HG02798 (cell line): ENCODE measurements at regions not wholly inside any gene's neighbourhood (a gene's known extent, or its start where the extent isn't known, plus 50 kb on each side); places are given as distances from the start of the nearest gene placed in this dataset.

Experiments
- ATAC-seq: cut with Tn5 transposase; IDR thresholded peaks from one replicate; pipeline ENCODE4 v1.9.1; 2021; ENCODE audit warnings: mild to moderate bottlenecking; ENCODE audit not compliant: unreplicated experiment, poor library complexity

DNA sequence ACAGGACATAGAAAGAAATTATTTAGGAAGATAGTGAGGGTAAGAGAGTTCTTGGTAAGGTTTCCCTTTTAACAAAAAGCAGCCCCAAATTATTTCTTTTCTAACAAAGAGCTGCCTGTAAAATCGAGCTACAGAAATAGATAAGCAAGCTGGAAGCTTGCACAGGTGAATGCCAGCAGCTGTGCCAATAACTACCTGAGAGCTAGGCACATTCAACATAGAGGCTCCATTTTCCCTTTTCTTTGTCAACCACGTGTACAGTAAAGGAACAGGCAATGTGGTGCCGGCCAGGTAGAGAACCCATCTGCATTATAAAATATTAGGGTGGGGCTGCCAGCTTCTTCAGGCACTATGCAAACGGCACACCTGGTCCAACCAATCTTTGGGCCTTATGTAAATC, 341.6 kb upstream of the JAG1 start:
- ATAC-seq = no peak

DNA sequence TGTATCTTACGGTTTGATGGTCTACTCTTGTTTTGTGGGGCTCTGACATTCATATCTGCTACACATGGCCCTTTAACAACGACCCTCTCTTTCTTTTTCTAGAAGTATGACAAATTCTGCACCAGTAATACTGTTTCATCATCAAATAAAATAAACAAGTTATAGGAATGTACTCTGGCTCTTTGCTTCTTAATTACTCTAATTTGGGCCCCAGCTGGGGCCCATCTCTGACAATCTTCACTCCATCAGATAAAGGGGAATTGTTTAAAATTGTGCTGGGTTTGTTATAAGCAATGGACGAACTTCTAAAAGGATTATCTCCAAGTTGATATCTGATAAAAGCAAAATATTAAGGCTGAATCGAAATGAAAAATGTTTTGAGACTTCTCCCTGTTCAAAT, 343.6 kb upstream of the JAG1 start:
- no peak for ATAC-seq

DNA sequence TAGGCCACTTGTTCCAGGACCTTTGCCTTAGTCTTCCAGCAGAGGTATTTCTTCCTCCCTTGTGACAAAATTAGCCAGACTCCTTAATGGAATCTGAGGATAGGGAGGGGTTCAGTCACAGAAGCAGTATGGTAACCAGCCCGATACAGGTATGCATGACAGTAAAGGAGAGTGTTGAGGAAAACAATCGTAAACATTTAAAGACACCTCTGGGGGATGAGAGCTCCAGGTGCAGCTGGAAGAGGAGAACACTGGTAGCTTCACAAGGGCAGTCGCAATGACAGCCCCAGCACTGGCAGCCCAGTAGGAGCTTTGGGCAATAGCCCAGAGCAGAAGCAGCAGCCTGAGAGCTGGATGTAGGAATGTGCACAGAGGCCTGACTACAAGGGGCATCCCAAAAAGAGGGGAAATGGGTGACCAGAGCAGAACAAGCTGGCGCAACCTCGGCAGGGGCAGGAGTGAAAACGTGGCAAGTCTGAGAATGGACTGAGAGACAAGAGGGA, 344.9 kb upstream of the JAG1 start:
- ATAC-seq = no peak

DNA sequence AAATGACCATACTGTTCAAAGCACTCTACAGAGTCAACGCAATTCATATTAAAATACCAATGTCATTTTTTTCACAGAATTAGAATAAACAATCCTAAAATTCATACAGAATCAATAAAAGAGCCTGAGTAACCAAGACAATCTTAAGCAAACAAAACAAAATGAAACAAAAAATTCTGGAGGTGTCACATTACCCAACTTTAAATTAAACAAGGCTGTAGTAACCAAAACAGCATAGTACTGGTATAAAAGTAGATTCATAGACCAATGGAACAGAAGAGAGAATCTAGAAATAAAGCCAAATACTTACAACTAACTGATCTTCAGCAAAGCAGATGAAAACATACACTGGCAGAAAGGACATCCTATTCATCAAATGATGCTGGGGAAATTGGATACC, 346.9 kb upstream of the JAG1 start:
- ATAC-seq = no peak

DNA sequence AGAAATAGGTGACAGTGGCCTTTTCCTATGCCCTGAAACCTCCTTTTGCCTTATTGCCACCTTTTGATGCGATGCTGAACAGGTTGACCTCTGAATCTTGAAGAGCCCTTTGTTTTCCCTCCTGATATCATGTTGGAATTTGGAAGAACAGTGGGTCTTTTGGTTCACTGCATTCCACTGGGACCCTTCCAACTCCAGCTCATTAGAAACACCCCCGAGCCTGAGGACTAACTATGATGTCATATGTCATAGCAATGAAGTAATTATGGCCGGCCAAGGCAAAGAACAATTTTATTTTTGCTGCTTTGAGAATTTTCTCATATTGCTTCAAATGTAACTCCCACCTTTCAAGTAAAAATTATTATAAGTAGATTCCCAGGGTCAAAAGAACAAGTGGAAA, 353.4 kb upstream of the JAG1 start:
- ATAC-seq = no peak

DNA sequence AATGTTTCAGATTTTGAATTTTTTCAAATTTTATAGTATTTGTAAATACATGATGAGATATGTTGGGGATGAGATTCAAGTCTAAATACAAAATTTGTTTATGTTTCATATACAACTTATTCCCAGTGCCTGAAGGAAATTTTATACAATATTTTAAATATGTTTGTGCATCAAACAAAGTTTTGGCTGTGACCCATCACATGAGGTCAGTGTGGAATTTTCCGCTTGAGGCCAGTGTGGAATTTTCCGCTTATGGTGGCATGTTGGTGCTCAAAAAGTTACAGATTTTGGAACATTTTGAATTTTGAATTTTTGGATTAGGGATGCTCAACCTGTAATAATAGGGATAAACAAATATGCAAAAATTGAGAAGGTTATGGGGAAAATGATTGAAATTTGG, 356.6 kb upstream of the JAG1 start:
- ATAC-seq = no peak

DNA sequence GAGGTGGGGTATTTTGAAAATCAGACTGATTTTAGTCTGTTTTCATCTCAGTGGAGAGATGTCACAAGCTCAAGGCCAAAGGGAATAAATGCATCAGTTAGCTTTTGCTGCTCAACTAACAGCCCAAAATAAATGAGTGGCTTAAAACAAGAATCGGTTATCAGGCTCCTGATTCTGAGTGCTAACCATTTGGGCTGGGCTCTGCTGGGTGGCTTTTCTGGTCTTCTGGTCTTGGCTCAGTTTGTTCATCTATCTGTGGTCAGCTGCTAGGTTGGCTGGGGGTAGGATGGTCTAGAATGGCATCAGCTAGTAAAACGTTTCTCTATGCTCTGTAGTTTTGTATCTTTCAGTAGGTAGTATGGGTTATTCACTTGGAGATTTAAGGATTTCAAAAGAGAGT, 357.5 kb upstream of the JAG1 start:
- no peak for ATAC-seq

DNA sequence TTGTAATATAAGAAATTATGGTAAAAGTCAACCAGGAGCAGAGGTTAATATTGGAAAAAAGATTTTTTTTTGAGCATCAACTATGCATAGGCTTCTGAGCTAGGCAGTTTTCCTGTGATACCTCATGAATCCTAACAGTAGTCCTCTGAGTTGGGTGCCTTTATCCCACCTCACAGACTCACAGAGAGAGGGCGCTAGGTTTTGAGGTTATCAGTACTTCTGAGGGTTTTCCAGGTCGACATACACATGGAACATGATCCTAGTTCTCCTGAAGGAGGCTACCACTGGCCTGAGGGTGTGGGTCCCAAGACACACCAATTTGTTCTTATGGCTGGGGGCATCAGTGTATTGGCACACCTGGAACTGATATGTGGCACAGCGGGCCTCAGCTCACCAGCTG, 358.8 kb upstream of the JAG1 start:
- ATAC-seq = no peak

DNA sequence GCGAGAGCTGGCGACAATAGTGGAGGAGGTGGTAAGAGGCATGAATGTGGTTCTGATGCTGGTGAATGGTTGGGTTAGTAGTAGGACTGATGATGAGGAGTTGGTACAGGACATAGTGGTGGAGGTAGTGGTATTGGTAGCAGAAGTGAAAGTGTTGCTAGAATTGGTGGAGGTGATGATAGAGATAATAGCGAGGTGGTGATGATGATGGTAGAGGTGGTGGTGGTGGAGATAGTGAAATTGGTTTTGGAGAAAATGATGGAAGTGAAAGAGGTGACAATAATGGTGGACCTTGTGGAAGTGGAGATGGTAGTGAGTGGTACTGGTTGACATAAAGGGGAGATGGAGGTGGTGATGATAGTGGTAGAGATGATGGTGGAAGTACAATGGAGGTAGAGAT, 360.2 kb upstream of the JAG1 start:
- no peak for ATAC-seq

DNA sequence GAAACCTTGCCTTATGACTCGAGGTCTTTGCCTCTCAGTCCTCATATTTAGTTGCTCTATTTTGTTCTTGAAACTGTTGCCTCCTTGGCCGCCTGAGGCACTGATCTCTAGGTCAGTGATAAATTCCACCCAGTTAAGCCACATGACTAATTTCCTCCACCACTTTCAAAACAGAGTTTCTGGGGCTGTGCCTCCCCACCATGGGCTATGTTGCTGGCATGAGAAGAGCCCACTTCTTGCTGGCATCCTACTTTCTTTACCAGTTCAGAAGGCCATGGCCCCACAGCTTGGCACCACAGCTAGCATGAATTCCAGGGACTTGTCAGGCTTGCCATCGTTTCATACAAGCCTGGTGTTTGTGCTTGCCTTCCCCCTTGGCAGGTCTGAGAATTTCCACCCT, 361.4 kb upstream of the JAG1 start:
- ATAC-seq = no peak

DNA sequence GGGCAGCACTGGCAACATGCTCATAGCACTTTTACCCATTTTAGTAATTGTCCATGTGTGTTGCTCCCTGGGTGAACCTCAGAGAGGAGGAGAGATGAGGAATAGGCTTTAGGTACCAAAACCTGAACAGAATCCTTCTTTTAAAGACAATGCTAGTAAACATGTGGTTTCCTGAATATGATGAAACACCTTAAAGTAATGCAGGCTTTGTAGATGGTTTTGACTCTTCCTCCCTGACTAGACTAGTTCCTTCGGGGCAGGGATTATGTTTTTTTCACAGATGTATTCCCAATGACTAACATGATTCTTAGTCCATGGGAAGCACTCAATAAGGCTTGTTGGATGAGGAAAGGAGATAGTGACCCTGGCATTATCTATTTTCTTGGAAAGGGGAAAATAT, 367.6 kb upstream of the JAG1 start:
- ATAC-seq = no peak

DNA sequence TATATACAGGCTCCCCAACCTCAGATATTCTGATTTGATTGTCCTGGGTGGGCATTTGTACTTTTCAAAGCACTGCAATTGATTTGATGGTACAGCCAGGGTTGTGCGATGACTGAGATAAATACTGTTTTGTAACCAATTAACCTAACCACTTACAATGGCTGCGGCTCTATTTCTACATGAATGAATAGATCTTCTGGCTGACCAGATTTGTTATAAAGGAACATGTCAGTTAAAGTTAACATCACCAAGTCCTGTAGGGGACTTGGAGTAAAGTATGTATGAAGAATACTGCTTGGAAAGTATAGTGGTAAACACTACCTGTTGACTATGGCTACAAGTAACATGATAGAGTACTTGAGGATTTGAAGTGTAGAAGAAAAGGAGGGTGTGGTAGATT, 369.2 kb upstream of the JAG1 start:
- ATAC-seq = no peak

DNA sequence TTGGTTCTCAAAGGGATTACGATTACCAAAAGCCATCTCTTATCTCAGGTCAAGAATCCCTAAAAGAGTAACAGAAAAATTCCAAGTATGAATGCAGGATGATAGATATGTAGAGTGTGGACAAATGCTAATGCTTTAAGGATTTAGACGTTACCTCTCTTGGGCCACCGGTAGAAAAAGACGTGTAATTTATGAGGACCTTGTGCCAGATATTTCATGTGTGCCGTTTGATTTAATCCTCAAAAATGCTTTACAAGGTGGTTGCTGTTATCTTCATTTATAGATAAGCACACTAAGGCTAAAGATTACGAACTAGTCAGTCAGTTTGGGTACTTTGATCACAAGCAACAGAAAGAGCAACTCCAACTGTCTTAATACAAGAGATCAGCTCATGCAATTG, 370.8 kb upstream of the JAG1 start:
- ATAC-seq = no peak

DNA sequence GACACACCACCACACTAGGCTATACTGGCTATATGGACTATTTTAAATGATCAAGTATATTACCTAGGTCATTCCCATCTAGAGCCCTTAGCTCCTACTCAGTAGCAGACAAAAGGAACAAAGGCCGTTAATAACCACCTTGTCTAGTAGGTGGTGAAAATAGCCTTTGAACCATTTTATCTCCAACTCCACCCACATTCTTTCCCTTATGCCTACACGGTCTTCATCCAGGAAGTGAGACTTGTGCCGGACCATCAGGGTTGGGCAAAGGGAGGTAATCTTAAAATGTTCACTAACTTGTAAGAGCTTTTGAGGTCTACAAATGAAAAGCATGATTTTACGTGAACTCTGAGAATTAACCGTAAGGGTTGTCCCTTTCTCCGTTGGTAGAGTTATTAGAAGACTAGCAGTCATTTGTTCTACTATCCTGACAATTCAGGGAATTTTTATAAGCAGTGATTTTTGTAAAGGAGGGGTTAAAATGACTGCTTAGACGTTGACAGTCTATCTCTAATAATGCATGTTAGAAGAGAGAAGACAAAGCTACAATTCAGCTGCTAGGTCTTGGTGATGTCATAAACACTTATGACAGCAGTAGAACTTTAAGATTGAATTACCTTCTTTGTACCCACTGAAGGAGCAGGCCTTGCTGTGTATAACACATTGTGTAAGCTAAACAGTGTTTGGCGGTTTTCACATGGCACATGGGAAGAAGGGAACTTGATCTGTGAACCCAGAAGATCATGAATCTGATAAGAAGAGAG, 371.8 kb upstream of the JAG1 start:
- no peak for ATAC-seq

DNA sequence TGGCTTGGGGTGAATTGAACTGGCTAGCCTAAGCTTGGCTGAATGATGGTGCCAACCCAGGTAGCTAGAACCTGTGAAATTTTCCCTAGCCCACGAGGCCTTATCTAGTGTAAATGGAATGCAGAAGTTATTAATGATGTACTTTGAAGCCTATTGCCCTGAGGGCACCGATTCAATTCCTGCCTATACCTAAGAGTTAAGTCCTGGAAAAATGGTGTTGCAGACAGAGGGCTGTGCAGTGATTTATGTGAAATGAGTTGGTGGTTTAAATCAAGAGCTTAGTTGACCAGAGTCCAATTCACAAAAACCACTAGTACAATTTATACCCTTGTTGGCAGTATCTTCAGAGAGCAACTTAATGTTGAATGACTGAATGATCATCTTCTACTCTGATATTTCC, 373.8 kb upstream of the JAG1 start:
- no peak for ATAC-seq

DNA sequence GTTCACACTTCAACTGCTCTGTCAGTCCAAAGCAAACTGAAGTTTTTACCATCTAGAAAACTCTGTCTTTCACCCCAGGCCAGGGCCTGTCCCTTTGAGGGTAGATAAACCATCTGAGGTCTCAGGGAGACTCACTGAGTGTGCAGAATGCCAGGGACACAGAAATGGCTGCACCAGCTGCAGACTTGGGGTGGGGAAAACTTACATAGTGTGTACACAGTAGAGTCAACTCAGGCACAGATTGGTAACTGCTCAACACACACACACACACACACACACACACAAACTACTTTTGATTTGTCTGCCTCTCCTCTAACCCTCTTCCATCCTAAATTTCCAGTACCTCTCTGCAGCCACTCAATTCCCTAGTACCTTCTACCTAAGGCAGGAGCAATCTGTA, 374.9 kb upstream of the JAG1 start:
- ATAC-seq = no peak

DNA sequence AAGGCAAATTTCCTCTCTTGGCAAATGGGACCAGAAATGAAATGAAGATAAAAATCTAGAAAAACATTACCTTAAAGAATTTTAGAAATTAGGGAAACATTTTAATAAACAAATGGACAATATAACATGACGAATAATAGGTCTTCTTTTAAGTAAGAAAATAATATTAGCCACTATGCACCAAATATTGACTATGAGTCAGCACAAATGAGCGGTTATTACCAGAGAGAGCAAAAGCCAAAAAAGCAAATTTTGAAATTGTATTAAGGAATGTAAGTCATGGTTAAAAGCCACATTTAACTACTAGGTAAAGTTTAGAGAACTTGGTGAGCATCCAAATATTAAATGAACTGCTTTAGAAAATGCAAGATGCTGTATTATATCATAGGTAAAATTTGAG, 376.6 kb upstream of the JAG1 start:
- no peak for ATAC-seq

DNA sequence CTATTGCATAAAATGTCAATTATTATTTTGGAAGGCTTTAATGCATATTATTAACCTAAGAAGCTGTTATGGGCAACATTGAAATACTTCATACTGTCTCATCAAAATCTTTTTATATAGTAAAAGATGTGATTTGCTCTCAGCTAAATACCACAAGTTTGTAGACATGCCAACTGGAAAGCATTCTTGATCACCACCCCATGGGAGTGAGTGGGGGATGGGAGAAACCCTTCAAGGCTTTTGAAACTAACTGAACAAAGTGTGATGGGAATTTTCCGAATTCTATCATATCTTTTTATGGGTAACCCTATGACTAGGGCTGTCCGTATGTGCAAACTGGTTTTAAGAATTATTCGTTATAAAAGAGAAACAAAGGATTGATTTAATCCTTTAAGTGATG, 377.3 kb upstream of the JAG1 start:
- ATAC-seq = no peak

DNA sequence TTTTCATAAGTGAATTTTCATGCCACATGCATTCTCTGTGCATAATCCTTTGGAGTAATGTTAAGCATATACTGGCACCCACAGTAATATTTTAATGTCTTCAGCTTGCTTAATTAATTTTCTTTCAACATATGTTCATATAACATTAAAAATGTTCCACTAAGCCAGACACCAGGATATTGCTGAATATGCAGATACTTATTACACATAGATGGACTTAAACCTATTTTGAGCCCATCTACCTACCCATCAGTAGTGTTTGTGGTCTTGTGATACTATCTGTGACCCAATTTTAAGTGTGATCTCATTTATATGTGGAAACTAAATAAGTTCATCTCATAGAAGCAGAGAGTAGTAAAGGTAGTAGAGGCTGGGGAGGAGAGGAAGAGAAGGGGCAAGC, 379.5 kb upstream of the JAG1 start:
- ATAC-seq = no peak

DNA sequence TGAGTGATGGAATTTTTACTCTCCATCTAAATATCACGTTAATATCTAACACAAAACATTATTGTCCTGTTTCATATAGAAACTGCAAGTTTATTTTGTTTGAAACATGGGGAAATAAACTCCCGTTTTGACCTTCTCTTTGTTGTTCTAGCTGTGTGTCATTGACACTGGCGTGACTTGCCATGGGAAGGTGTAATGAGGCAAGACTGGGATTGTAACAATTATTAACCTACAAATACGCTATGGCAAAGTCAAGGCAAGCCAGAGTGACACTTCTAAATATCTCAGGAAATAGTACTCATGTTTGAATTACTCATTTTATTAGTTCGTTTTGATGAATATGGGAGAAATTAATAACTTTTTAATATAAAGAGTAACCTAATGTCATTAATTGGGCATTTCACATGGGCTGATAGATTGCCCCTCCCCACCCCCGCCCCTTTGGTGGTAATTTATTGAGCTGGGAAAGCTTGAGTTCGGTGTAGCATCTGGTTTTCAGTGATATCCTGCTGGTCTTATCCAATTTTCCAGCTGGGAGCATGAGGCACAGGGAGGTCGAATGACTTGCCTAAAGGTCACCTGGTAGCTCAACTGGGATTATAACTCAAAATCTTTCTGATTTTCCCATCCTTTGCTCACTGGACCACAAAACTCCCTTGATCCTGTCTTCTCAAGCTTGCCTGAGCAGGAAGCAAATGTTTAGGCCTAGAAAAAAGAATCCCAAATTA, 380.6 kb upstream of the JAG1 start:
- ATAC-seq = no peak

DNA sequence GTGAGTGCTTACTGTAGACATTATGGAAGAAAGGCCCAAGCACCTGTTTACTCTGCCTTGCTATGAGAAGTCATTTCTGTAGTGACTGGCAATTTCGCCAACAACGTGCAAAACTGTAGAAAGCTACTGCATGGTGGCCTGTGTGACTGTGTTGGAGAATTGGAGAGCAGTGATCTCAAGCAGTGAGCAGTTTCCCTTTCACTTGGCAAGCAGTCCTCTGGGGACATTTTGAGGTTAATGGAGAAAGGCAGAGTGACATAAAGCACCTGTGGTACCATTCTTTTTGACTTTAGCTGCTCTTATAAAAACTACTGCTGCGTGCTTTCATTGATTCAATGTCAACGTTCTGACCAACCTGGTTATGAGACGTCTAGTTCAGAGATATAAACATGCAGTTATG, 382.6 kb upstream of the JAG1 start:
- ATAC-seq = peak; percentile 69

DNA sequence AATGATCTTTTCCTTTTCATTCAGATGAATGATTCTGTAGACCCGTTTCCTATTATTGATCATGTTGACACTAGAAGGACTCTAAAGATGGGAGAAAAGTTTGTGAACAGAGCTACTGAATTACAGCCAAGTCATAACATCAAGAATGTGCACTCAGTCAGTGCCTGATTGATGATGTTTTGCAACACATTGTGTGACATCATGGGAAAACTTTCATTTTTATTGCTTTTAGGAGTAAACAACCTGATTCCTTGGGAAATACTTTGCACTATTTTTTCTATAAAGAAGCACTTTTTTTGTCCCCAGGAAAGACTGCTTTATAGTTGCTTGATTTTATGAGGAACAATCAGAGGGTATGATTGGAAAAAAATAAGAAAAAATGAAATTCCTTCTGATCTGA, 383.8 kb upstream of the JAG1 start:
- no peak for ATAC-seq
